PFSK-1 (cell line): ENCODE measurements at regions not wholly inside any gene's neighbourhood (a gene's known extent, or its start where the extent isn't known, plus 50 kb on each side); places are given as distances from the start of the nearest gene placed in this dataset.

Source experiments
- FOXP2 ChIP-seq: optimal IDR thresholded peaks from 2 replicates; pipeline ENCODE3; 2011; ENCODE audit warnings: borderline replicate concordance, control low read depth, inconsistent platforms; ENCODE audit not compliant: insufficient read depth; ENCODE audit errors: extremely low read length, extremely low read depth
- POLR2AphosphoS5 ChIP-seq: IDR thresholded peaks from 2 replicates; pipeline ENCODE4 v1.6.1; 2012; ENCODE audit warnings: low read depth, mild to moderate bottlenecking, control low read depth, low read length, moderate library complexity
- REST ChIP-seq, 2 experiments: IDR thresholded peaks; 2 replicates each; pipeline versions ENCODE4 v1.6.1 to v1.8.0; 2011 to 2012; ENCODE audit warnings: low read depth in 2 of 2, low read length in 2 of 2, control low read depth in 1 of 2, inconsistent platforms in 1 of 2, mild to moderate bottlenecking in 1 of 2, moderate library complexity in 1 of 2; ENCODE audit not compliant: insufficient read depth in 1 of 2
- SIN3A ChIP-seq: IDR thresholded peaks from 2 replicates; pipeline ENCODE4 v1.6.1; 2012; ENCODE audit warnings: mild to moderate bottlenecking, low read length, moderate library complexity, borderline replicate concordance; ENCODE audit not compliant: insufficient read depth
- TAF1 ChIP-seq: IDR thresholded peaks from 2 replicates; pipeline ENCODE4 v1.6.1; 2012; ENCODE audit warnings: low read length, control low read depth, borderline replicate concordance; ENCODE audit not compliant: insufficient read depth

GRCh38 chr12:4003576-4003975, 130.4 kb upstream of the PARP11 start:
- no peak for TF ChIP-seq SIN3A
- TF ChIP-seq FOXP2 = no peak
- no peak for TF ChIP-seq REST (IDR thresholded peaks at IDR 0.05; ENCODE audit: insufficient read depth in 1 of 2, low read depth in 2 of 2, low read length in 2 of 2)
- no peak for TF ChIP-seq POLR2AphosphoS5
- no peak for TF ChIP-seq TAF1

- TF ChIP-seq SIN3A (no peak), REST (IDR thresholded peaks at IDR 0.05; ENCODE audit: insufficient read depth in 1 of 2, low read depth in 2 of 2, low read length in 2 of 2) (no peak), POLR2AphosphoS5 (no peak), TAF1 (no peak), FOXP2 (no peak)
Measured at GRCh38 chr12:4002601-4003000, 129.4 kb upstream of the PARP11 start.

- no peak for TF ChIP-seq SIN3A
- no peak for TF ChIP-seq TAF1
- TF ChIP-seq POLR2AphosphoS5 = no peak
- no peak for TF ChIP-seq FOXP2
- no peak for TF ChIP-seq REST (IDR thresholded peaks at IDR 0.05; ENCODE audit: insufficient read depth in 1 of 2, low read depth in 2 of 2, low read length in 2 of 2)
Measured at GRCh38 chr12:4001841-4002240, 128.6 kb upstream of the PARP11 start.

- TF ChIP-seq FOXP2 = no peak
- no peak for TF ChIP-seq REST (IDR thresholded peaks at IDR 0.05; ENCODE audit: insufficient read depth in 1 of 2, low read depth in 2 of 2, low read length in 2 of 2)
- no peak for TF ChIP-seq POLR2AphosphoS5
- TF ChIP-seq SIN3A = no peak
- TF ChIP-seq TAF1 = no peak
Measured at GRCh38 chr12:4001031-4001430, 127.8 kb upstream of the PARP11 start.

- TF ChIP-seq SIN3A (no peak), TAF1 (no peak), REST (IDR thresholded peaks at IDR 0.05; ENCODE audit: insufficient read depth in 1 of 2, low read depth in 2 of 2, low read length in 2 of 2) (no peak), FOXP2 (no peak), POLR2AphosphoS5 (no peak)
Measured at GRCh38 chr12:3999904-4000303, 126.7 kb upstream of the PARP11 start.
